H1 (cell line): ENCODE measurements at regions not wholly inside any gene's neighbourhood (a gene's known extent, or its start where the extent isn't known, plus 50 kb on each side); places are given as distances from the start of the nearest gene placed in this dataset.

ENCODE experiments used
- POU5F1 ChIP-seq: IDR thresholded peaks from 2 replicates; pipeline ENCODE4 v1.6.1; 2011; ENCODE audit warnings: low read depth, mild to moderate bottlenecking, low read length, moderate library complexity
- SAP30 ChIP-seq: fragments of 300-600 bp; sonication (generic); IDR thresholded peaks from 2 replicates; pipeline ENCODE4 v1.7.1; 2012; ENCODE audit warnings: low read length, moderate library complexity, mild to moderate bottlenecking, inconsistent platforms; ENCODE audit not compliant: insufficient read depth, insufficient replicate concordance

DNA sequence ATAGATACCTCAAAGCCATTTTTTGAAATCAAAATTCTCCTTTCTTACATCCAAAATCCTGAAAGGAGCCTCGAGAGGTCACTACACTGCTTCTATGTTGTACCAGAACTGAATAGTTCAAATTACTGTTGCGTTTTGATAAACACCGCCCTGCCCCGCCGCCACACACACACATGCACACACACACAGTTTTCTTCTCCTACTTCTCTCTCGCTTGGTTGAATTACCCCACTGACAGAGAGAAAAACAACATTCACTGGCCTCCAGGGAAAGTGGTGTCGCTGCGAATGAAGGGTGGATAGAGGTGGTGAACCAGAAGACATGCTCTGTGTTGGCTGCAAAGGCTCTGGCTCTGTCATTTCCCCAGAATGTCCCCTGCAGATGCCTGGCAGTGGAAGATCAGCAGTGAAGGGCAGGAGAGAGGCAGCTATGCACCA, 183.4 kb upstream of the RFC3 start (continued):
- no peak for TF ChIP-seq POU5F1
- no peak for TF ChIP-seq SAP30
- TF ChIP-seq, all 59 proteins: peak for 0
